Chondrocyte (in vitro differentiated cells): ENCODE measurements at regions not wholly inside any gene's neighbourhood (a gene's known extent, or its start where the extent isn't known, plus 50 kb on each side); places are given as distances from the start of the nearest gene placed in this dataset.

ENCODE experiments used
- DNase-seq: peaks from one replicate; pipeline ENCODE4 v3.0.0; 2021; ENCODE audit warnings: mixed read lengths, low spot score
- H3K27ac Mint-ChIP-seq: one replicate; pipeline ENCODE4 v1.8.0; 2021; ENCODE audit warnings: mild to moderate bottlenecking, moderate library complexity, mixed read lengths; ENCODE audit not compliant: unreplicated experiment
- H3K27me3 Mint-ChIP-seq: 2 replicates; pipeline ENCODE4 v1.8.0; 2021; ENCODE audit warnings: low read depth, mixed read lengths
- H3K36me3 Mint-ChIP-seq: 2 replicates; pipeline ENCODE4 v1.8.0; 2021; ENCODE audit warnings: low read depth, mixed read lengths
- H3K4me1 Mint-ChIP-seq: 2 replicates; pipeline ENCODE4 v1.8.0; 2021; ENCODE audit warnings: low read depth, mild to moderate bottlenecking, mixed read lengths
- H3K4me3 Mint-ChIP-seq: one replicate; pipeline ENCODE4 v1.8.0; 2021; ENCODE audit warnings: mild to moderate bottlenecking, moderate library complexity, mixed read lengths; ENCODE audit not compliant: unreplicated experiment
- H3K9me3 Mint-ChIP-seq: 2 replicates; pipeline ENCODE4 v1.8.0; 2021; ENCODE audit warnings: low read depth, mixed read lengths
- TF ChIP-seq, protein P1 (sequence below): fragments of 200-600 bp; sonication (generic); IDR thresholded peaks from 2 replicates; pipeline ENCODE4 v1.5.0; 2021; ENCODE audit warnings: antibody characterized with exemption, mild to moderate bottlenecking, moderate library complexity

GRCh38 chr22:44402196-44403111 lies 89.7 kb upstream of the SHISAL1 start:
- peak; percentile 62 for DNase-seq
- H3K9me3 Mint-ChIP-seq, result no peaks in the 10 kb centered on the region
- no peak overlapping the region for H3K27ac Mint-ChIP-seq

GRCh38 chr22:44401783-44402110 lies 89.0 kb upstream of the SHISAL1 start:
- H3K27ac Mint-ChIP-seq, result no peak overlapping the region
- peak; percentile 32 for DNase-seq
- H3K4me3 Mint-ChIP-seq, result no peak overlapping the region
- no peaks in the 10 kb centered on the region for H3K9me3 Mint-ChIP-seq
- H3K27me3 Mint-ChIP-seq, result peaks cover 31% of the 10 kb centered on the region
- H3K4me1 Mint-ChIP-seq, result peaks cover 4% of the 10 kb centered on the region
- TF ChIP-seq, protein P1, sequence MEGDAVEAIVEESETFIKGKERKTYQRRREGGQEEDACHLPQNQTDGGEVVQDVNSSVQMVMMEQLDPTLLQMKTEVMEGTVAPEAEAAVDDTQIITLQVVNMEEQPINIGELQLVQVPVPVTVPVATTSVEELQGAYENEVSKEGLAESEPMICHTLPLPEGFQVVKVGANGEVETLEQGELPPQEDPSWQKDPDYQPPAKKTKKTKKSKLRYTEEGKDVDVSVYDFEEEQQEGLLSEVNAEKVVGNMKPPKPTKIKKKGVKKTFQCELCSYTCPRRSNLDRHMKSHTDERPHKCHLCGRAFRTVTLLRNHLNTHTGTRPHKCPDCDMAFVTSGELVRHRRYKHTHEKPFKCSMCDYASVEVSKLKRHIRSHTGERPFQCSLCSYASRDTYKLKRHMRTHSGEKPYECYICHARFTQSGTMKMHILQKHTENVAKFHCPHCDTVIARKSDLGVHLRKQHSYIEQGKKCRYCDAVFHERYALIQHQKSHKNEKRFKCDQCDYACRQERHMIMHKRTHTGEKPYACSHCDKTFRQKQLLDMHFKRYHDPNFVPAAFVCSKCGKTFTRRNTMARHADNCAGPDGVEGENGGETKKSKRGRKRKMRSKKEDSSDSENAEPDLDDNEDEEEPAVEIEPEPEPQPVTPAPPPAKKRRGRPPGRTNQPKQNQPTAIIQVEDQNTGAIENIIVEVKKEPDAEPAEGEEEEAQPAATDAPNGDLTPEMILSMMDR, result no peak
- H3K36me3 Mint-ChIP-seq, result no peaks in the 10 kb centered on the region

More at GRCh38 chr22:44402196-44403111, 89.7 kb upstream of the SHISAL1 start:
- peaks cover 4% of the 10 kb centered on the region for H3K4me1 Mint-ChIP-seq
- no peaks in the 10 kb centered on the region for H3K36me3 Mint-ChIP-seq
- H3K4me3 Mint-ChIP-seq, result no peak overlapping the region
- TF ChIP-seq, protein P1, result no peak
- peaks cover 24% of the 10 kb centered on the region for H3K27me3 Mint-ChIP-seq

- Mint-ChIP-seq H3K27me3 (peaks cover 33% of the 10 kb centered on the region), H3K27ac (no peak overlapping the region), H3K4me3 (no peak overlapping the region), H3K4me1 (peaks cover 4% of the 10 kb centered on the region), H3K9me3 (no peaks in the 10 kb centered on the region), H3K36me3 (no peaks in the 10 kb centered on the region)
- no peak for DNase-seq
- TF ChIP-seq, protein P1, result no peak
Measured at GRCh38 chr22:44400763-44401060, 88.0 kb upstream of the SHISAL1 start.

GRCh38 chr22:44399906-44400762 lies 87.4 kb upstream of the SHISAL1 start:
- H3K4me1 Mint-ChIP-seq, result peaks cover 4% of the 10 kb centered on the region
- no peak overlapping the region for H3K4me3 Mint-ChIP-seq
- no peaks in the 10 kb centered on the region for H3K9me3 Mint-ChIP-seq
- DNase-seq, result peak; percentile 63
- H3K27ac Mint-ChIP-seq, result no peak overlapping the region
- H3K27me3 Mint-ChIP-seq, result peaks cover 36% of the 10 kb centered on the region
- TF ChIP-seq, protein P1, result no peak
- H3K36me3 Mint-ChIP-seq, result no peaks in the 10 kb centered on the region
